D721Med (cell line): ENCODE measurements at regions not wholly inside any gene's neighbourhood (a gene's known extent, or its start where the extent isn't known, plus 50 kb on each side); places are given as distances from the start of the nearest gene placed in this dataset.

Source experiments
- DNase-seq: peaks from one replicate; pipeline ENCODE4 v3.0.0; 2011; ENCODE audit warnings: low spot score; ENCODE audit not compliant: insufficient read length
- FAIRE-seq: peaks from 2 replicates; lab custom pipeline; 2011; peaks lifted over from hg19 to GRCh38; lab: Jason Lieb, UNC
- TF ChIP-seq, protein P1 (sequence below): IDR thresholded peaks from 2 replicates; pipeline ENCODE4 v1.5.1; 2012; ENCODE audit warnings: mild to moderate bottlenecking, control low read depth; ENCODE audit not compliant: insufficient read depth; ENCODE audit errors: missing control alignments

- TF ChIP-seq, protein P1, sequence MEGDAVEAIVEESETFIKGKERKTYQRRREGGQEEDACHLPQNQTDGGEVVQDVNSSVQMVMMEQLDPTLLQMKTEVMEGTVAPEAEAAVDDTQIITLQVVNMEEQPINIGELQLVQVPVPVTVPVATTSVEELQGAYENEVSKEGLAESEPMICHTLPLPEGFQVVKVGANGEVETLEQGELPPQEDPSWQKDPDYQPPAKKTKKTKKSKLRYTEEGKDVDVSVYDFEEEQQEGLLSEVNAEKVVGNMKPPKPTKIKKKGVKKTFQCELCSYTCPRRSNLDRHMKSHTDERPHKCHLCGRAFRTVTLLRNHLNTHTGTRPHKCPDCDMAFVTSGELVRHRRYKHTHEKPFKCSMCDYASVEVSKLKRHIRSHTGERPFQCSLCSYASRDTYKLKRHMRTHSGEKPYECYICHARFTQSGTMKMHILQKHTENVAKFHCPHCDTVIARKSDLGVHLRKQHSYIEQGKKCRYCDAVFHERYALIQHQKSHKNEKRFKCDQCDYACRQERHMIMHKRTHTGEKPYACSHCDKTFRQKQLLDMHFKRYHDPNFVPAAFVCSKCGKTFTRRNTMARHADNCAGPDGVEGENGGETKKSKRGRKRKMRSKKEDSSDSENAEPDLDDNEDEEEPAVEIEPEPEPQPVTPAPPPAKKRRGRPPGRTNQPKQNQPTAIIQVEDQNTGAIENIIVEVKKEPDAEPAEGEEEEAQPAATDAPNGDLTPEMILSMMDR, result no peak
- FAIRE-seq (no peak), DNase-seq (no peak)
Measured at GRCh38 chr2:64845273-64845905, 143.8 kb upstream of the SLC1A4 start.

DNA sequence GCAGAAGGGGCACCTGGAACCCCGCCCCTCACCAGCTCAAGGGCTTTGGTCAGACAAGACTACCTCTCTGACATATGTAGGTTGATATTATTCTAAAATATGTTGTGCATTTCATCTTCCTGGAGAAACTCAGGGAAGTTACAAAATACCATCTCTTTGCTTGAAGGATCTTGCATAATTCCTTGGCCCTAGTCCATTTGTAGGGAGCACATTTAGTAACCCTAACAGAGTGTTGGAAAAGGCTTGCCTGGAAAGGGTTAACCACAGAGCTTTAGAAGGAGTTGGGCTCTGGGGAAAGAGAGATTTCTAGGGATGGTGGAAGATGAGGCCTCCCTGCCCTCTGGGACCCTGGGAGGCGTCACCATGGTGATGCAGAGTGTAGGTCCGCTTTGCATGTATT is 143.0 kb upstream of the SLC1A4 start:
- TF ChIP-seq, protein P1, result no peak
- FAIRE-seq (no peak), DNase-seq (no peak)

DNA sequence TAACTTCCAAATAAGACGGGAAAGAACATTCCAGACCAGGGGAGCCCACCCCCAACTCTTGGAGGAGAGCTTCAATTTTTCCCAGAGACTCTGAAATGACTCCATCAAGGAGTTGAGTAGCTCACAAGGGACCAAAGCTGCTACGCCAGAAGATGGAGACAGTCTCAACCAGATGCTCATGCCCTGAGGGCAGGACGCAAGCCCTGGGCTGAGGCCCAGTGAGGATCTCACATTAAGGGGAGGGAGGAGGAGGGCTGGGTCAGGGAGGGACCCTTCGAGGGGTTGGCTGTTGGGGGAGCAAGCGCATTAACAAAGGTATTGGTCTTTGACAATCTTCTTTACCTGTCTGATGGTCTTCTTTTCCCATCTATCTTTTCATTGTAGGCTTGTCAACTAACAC is 141.3 kb upstream of the SLC1A4 start:
- FAIRE-seq (no peak), DNase-seq (no peak)
- TF ChIP-seq, protein P1, result no peak

- DNase-seq (no peak), FAIRE-seq (no peak)
- TF ChIP-seq, protein P1, result no peak
Measured at GRCh38 chr2:64848363-64848762, 140.8 kb upstream of the SLC1A4 start.

GRCh38 chr2:64848945-64849344 is 140.3 kb upstream of the SLC1A4 start:
- TF ChIP-seq, protein P1, result no peak
- FAIRE-seq (no peak), DNase-seq (no peak)

- TF ChIP-seq, protein P1, result no peak
- DNase-seq (no peak), FAIRE-seq (no peak)
Measured at GRCh38 chr2:64850642-64851041, 138.6 kb upstream of the SLC1A4 start.

- FAIRE-seq, result no peak
- DNase-seq, result no peak
- TF ChIP-seq, protein P1, result no peak
Measured at GRCh38 chr2:64852771-64853241, 136.4 kb upstream of the SLC1A4 start.
